Activated CD8-positive, alpha-beta T cell treated with anti-CD3 and anti-CD28 coated beads for 36 hours (primary cell): ENCODE measurements at regions not wholly inside any gene's neighbourhood (a gene's known extent, or its start where the extent isn't known, plus 50 kb on each side); places are given as distances from the start of the nearest gene placed in this dataset.

Source experiments
- ATAC-seq: fragments of 200-7000 bp; cut with Tn5 transposase; one replicate; pipeline ENCODE4 v1.10.0; 2021; ENCODE audit warnings: mild to moderate bottlenecking, moderate library complexity
- CTCF ChIA-PET: fragments of 350-600 bp; sonication (Branson Sonifier 250); formaldehyde crosslinking; loops from one replicate; lab custom pipeline; 2021; ENCODE audit warnings: antibody characterized with exemption; lab: Charles Lee
- POLR2A ChIA-PET: fragments of 350-600 bp; sonication (Branson Sonifier 250); formaldehyde crosslinking; loops from one replicate; lab custom pipeline; 2021; ENCODE audit warnings: antibody characterized with exemption; lab: Charles Lee
- DNase-seq: peaks from one replicate; pipeline ENCODE4 v3.0.0-alpha.2; 2020
- H3K27ac Mint-ChIP-seq: one replicate; pipeline ENCODE4 v1.8.0; 2021; ENCODE audit warnings: mild to moderate bottlenecking, mixed read lengths
- H3K27me3 Mint-ChIP-seq: one replicate; pipeline ENCODE4 v1.8.0; 2021; ENCODE audit warnings: mixed read lengths
- H3K36me3 Mint-ChIP-seq: one replicate; pipeline ENCODE4 v1.8.0; 2021; ENCODE audit warnings: low read depth, mixed read lengths
- H3K4me1 Mint-ChIP-seq: one replicate; pipeline ENCODE4 v1.8.0; 2021; ENCODE audit warnings: low read depth, mixed read lengths
- H3K4me3 Mint-ChIP-seq: one replicate; pipeline ENCODE4 v1.8.0; 2021; ENCODE audit warnings: mild to moderate bottlenecking, moderate library complexity, mixed read lengths
- H3K9me3 Mint-ChIP-seq: one replicate; pipeline ENCODE4 v1.8.0; 2021; ENCODE audit warnings: mixed read lengths
- intact Hi-C: fragments of 100-400 bp; cut with micrococcal nuclease; formaldehyde crosslinking; loops from one replicate; pipeline ENCODE4 v1.10.0; 2022
- TF ChIP-seq, protein P1 (sequence below): fragments of 200-600 bp; IDR thresholded peaks from one replicate; pipeline ENCODE4 v1.8.0; 2022; ENCODE audit warnings: antibody characterized with exemption, mild to moderate bottlenecking

- Mint-ChIP-seq H3K27ac (no peak overlapping the region), H3K4me1 (no peaks in the 10 kb centered on the region), H3K9me3 (peaks cover 2% of the 10 kb centered on the region), H3K27me3 (peaks cover 6% of the 10 kb centered on the region), H3K36me3 (no peaks in the 10 kb centered on the region), H3K4me3 (no peak overlapping the region)
- TF ChIP-seq, protein P1, sequence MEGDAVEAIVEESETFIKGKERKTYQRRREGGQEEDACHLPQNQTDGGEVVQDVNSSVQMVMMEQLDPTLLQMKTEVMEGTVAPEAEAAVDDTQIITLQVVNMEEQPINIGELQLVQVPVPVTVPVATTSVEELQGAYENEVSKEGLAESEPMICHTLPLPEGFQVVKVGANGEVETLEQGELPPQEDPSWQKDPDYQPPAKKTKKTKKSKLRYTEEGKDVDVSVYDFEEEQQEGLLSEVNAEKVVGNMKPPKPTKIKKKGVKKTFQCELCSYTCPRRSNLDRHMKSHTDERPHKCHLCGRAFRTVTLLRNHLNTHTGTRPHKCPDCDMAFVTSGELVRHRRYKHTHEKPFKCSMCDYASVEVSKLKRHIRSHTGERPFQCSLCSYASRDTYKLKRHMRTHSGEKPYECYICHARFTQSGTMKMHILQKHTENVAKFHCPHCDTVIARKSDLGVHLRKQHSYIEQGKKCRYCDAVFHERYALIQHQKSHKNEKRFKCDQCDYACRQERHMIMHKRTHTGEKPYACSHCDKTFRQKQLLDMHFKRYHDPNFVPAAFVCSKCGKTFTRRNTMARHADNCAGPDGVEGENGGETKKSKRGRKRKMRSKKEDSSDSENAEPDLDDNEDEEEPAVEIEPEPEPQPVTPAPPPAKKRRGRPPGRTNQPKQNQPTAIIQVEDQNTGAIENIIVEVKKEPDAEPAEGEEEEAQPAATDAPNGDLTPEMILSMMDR: no peak
- CTCF ChIA-PET: no interaction called here
- POLR2A ChIA-PET: no interaction called here
- intact Hi-C loops: no loop called here
- DNase-seq (no peak), ATAC-seq (no peak)
Observed at GRCh38 chr5:152306386-152306785, 98.7 kb downstream of the NMUR2 start.

DNA sequence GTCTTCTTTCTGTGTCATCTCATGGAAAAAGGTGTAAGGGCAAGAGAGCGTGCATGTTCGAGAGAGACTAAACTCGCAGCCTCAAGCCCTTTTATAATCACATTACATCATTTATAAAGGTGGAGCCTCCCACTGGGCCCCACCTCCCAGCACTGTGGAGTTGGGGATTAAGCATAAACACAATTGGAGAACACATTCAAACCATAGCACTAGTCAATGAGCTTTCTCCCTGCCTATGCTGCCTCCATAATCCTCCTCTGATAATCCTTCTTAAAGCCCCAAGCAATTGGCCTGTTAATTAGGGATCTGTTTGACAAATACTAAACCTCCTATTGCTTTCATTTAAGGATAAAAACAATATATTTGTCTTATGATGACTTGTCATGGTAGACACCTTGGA lies 99.6 kb downstream of the NMUR2 start:
- DNase-seq (no peak), ATAC-seq (no peak)
- Mint-ChIP-seq H3K27me3 (peaks cover 4% of the 10 kb centered on the region), H3K4me3 (no peak overlapping the region), H3K9me3 (peaks cover 2% of the 10 kb centered on the region), H3K27ac (no peak overlapping the region), H3K4me1 (no peaks in the 10 kb centered on the region), H3K36me3 (no peaks in the 10 kb centered on the region)
- ChIA-PET POLR2A (no interaction called here), CTCF (no interaction called here)
- TF ChIP-seq, protein P1: no peak
- intact Hi-C loops: no loop called here

- no peak for ATAC-seq
- no peak overlapping the region for H3K4me3 Mint-ChIP-seq
- H3K27ac Mint-ChIP-seq: no peak overlapping the region
- DNase-seq: no peak
- CTCF ChIA-PET: no interaction called here
- intact Hi-C loops: no loop called here
- no peaks in the 10 kb centered on the region for H3K4me1 Mint-ChIP-seq
- H3K27me3 Mint-ChIP-seq: peaks cover 4% of the 10 kb centered on the region
- TF ChIP-seq, protein P1: no peak
- POLR2A ChIA-PET: no interaction called here
- peaks cover 2% of the 10 kb centered on the region for H3K9me3 Mint-ChIP-seq
- H3K36me3 Mint-ChIP-seq: no peaks in the 10 kb centered on the region
Observed at GRCh38 chr5:152303841-152304240, 101.2 kb downstream of the NMUR2 start.

- no peak overlapping the region for H3K27ac Mint-ChIP-seq
- no peaks in the 10 kb centered on the region for H3K36me3 Mint-ChIP-seq
- H3K27me3 Mint-ChIP-seq: peaks cover 5% of the 10 kb centered on the region
- no peak overlapping the region for H3K4me3 Mint-ChIP-seq
- intact Hi-C loops: no loop called here
- H3K9me3 Mint-ChIP-seq: no peaks in the 10 kb centered on the region
- CTCF ChIA-PET: no interaction called here
- DNase-seq: no peak
- POLR2A ChIA-PET: interaction anchor here (1.3 kb wide), 1 partner anchor 136 kb away, joined by 4 read pairs; no protein-coding TSS in a partner anchor
- TF ChIP-seq, protein P1: no peak
- H3K4me1 Mint-ChIP-seq: no peaks in the 10 kb centered on the region
- ATAC-seq: no peak
Observed at GRCh38 chr5:152297866-152298265, 107.2 kb downstream of the NMUR2 start.

DNA sequence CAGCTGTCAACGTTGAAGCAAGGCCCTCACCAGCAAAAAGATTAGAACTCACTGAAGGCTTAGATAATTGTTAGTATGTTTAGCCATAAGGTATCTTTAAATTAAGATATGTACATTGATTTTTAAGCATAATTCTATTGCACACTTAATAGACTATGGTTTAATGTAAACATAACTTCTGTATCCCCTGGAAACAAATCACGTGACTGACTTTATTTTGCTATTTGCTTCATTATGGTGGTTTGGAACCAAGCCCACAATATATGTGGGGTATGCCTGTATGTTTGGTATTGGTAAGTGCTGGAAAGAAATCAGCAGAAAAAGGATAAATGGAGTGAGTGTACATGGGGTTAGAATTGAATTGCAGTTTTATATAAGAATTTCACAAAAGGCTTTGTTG lies 111.9 kb downstream of the NMUR2 start:
- H3K27me3 Mint-ChIP-seq: peaks cover 1% of the 10 kb centered on the region
- ChIA-PET POLR2A (no interaction called here), CTCF (no interaction called here)
- no peaks in the 10 kb centered on the region for H3K36me3 Mint-ChIP-seq
- DNase-seq (no peak), ATAC-seq (no peak)
- no peaks in the 10 kb centered on the region for H3K4me1 Mint-ChIP-seq
- intact Hi-C loops: no loop called here
- no peak overlapping the region for H3K27ac Mint-ChIP-seq
- no peaks in the 10 kb centered on the region for H3K9me3 Mint-ChIP-seq
- no peak overlapping the region for H3K4me3 Mint-ChIP-seq
- TF ChIP-seq, protein P1: no peak
